ES-I3 (cell line): ENCODE measurements at regions not wholly inside any gene's neighbourhood (a gene's known extent, or its start where the extent isn't known, plus 50 kb on each side); places are given as distances from the start of the nearest gene placed in this dataset.

Experiments used
- H3K36me3 ChIP-seq: 2 replicates; pipeline ENCODE4 v1.6.1; 2013; ENCODE audit warnings: mild to moderate bottlenecking, low read length, control low read depth, moderate library complexity; ENCODE audit not compliant: insufficient read depth
- H3K4me1 ChIP-seq: 2 replicates; pipeline ENCODE4 v1.6.1; 2013; ENCODE audit warnings: mild to moderate bottlenecking, control low read depth, low read length; ENCODE audit not compliant: insufficient read depth
- H3K9ac ChIP-seq: 2 replicates; pipeline ENCODE4 v1.6.1; 2013; ENCODE audit warnings: low read depth, mild to moderate bottlenecking, low read length, moderate library complexity
- H3K9me3 ChIP-seq: 2 replicates; pipeline ENCODE4 v1.6.1; 2013; ENCODE audit warnings: mild to moderate bottlenecking, low read length, moderate library complexity; ENCODE audit not compliant: control insufficient read depth, insufficient read depth

DNA sequence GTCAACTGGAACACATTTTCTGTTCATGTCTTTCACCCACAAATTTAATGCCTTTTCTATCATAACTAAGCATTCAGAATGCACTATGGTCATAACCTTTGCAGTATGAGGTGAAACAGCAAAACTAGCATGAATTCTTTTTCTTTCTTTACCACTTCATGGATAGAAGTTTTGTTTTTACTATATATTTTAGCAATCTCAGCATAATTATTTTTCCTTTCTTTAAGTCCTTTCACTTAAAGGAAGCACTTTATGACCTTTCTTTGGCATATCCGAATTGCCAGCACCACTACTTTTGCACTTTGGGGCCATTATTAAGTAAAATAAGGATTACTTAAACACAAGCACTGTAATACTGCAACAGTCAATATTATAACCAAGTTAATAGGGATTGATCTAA, 115.1 kb upstream of the DKK2 start:
- Histone ChIP-seq H3K36me3 (no peaks in the 10 kb centered on the region), H3K9ac (no peak overlapping the region), H3K9me3 (no peaks in the 10 kb centered on the region), H3K4me1 (no peaks in the 10 kb centered on the region)

DNA sequence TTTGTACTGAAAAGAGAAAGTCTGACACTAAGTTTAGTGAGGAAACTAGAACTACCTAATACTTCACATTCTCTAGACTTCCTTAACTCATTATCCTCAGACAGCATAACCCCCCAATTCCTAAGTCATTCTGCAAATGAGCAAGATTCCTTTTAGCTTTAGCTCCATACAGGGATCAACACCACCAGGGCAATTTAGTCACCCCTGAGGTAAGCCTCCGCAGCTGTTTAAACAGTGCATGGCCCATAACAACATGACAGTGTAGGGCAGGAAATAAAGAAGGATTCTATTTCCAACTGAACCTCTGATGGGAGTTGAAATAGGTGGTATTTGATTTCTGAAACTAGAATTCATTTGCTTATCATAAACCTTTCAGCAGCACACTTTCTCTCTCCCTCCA, 112.8 kb upstream of the DKK2 start:
- H3K9me3 ChIP-seq = no peaks in the 10 kb centered on the region
- no peaks in the 10 kb centered on the region for H3K36me3 ChIP-seq
- H3K9ac ChIP-seq = no peak overlapping the region
- H3K4me1 ChIP-seq = no peaks in the 10 kb centered on the region

DNA sequence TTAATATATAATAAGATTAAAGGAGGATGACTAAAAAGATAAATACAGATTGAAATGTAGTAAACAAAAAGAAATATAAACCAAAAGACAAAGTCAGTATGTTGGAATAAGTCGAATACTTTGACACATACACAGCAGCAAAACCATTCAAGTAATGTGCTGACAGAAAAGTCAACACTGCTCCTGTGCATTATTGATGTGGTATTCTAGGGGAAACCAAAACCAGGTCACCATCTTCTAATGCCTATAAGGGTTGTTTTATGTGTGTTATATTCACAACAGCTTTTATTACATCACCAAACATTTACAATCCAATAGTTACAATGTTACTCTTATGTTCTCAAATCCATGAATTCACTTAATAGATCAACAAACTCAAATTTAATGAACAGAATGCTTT, 111.8 kb upstream of the DKK2 start:
- H3K4me1 ChIP-seq = no peaks in the 10 kb centered on the region

DNA sequence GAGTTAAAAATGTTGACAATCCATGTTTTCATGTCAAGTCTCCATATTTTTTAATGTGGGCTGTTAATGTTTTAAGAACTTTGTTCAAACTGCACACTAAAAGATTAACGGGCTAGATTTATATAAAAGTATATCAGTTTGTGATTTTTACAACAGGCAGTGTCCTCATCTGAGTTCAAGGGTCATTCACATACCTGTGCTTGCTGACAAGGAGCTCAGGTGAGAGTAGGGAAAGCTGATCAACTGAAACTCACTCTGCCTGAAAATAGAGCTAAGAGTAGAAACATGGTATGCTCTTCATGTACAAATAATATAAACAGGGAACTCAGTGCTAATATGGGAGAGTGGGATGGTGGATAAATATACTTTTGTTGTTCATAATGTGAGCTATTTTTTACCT, 102.3 kb upstream of the DKK2 start:
- Histone ChIP-seq H3K4me1 (no peaks in the 10 kb centered on the region), H3K9ac (no peak overlapping the region)

More for the DNA sequence above, 111.8 kb upstream of the DKK2 start:
- Histone ChIP-seq H3K9me3 (no peaks in the 10 kb centered on the region), H3K9ac (no peak overlapping the region), H3K36me3 (no peaks in the 10 kb centered on the region)

DNA sequence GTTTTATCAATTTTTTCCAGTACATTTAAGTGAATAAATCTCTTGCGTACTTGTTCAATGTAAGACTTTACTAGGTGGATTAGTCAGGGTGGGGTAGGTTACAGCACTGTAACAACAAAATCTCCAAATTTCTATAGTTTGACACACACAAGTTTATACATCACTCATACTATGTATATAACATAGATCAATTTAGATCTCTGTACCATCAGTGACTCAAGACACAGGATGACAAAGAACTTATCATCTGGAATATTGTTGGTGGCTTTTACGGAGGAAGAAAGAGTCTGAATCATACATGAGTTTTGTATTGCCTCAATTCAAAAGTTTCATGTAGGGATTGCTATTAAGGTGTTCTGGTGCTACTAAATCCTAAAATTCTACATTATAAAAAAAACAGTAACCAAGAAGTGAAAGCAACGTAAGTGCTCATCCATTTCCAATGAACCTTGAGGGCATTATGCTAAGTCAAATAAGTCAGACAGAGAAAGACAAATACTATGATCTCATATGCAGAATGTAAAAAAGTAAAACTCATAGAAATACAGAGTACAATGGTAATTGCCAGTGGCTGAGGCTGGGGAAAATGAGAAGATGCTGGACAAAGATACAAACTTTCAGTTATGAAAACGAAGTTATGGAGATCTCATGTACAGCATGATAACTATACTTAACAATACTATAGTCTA, 98.0 kb upstream of the DKK2 start:
- Histone ChIP-seq H3K4me1 (peaks cover 10% of the 10 kb centered on the region), H3K36me3 (no peaks in the 10 kb centered on the region), H3K9me3 (no peaks in the 10 kb centered on the region), H3K9ac (no peak overlapping the region)

More for the DNA sequence above, 102.3 kb upstream of the DKK2 start:
- Histone ChIP-seq H3K36me3 (no peaks in the 10 kb centered on the region), H3K9me3 (no peaks in the 10 kb centered on the region)

DNA sequence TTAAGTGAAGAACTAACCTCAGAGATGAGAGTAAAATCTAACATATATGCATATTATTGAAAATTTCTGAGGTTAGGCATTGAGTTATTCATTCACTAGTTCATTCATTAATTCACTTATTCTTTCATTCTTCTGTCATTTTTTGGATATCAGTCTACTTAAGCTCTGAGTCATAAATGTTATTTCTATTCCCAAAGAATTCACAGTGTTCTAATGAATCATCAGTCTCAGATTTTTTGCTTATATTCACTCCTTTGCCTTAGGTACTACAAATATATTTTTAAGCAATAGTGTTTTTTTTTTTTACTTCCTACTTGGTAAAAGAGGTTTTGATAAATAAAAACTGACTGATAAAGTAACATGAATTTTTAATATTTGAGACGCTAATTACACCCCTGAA, 95.2 kb upstream of the DKK2 start:
- H3K9me3 ChIP-seq = no peaks in the 10 kb centered on the region
- H3K36me3 ChIP-seq = no peaks in the 10 kb centered on the region
- peaks cover 10% of the 10 kb centered on the region for H3K4me1 ChIP-seq
- H3K9ac ChIP-seq = no peak overlapping the region

DNA sequence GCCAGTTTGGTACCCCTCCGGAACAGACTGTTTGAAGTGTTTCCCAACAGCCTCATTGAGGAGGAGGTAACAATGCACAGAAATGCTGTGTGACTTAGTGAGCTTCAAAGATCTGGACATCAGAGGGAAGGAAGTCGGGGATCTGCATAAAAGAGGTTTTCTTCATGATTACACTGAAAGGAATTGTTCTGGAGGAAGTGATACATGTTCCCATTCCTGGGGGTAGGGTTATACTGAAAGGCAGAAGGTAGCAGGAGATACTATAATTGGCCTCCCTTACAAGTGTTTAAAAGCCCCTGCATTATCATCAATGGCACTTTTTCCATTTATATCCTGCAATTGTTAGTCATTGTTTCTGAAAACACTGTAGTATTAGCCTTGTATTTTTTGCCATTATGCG, 94.0 kb upstream of the DKK2 start:
- H3K36me3 ChIP-seq = no peaks in the 10 kb centered on the region
- H3K9ac ChIP-seq = no peak overlapping the region
- no peaks in the 10 kb centered on the region for H3K9me3 ChIP-seq
- H3K4me1 ChIP-seq = peaks cover 10% of the 10 kb centered on the region

DNA sequence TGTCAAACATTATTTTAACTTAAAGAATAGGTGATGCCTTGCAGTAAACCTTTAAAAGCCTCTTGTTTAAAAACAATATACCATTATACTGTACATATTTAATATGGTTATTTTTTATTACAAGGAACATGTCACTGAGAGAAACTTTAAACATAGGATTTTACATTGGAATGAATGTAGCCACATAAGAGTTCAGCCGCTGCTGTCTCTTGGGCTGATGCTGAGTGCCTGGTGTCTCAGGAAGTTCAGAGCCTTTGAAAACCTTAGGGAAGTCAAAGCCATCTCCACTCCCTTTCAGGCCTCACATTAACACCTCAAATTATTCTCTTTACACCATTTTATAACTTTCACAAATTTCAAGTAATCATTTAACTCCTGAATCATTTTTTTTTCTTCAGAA, 93.5 kb upstream of the DKK2 start:
- no peaks in the 10 kb centered on the region for H3K36me3 ChIP-seq
- H3K4me1 ChIP-seq = peaks cover 10% of the 10 kb centered on the region
- no peak overlapping the region for H3K9ac ChIP-seq
- no peaks in the 10 kb centered on the region for H3K9me3 ChIP-seq

DNA sequence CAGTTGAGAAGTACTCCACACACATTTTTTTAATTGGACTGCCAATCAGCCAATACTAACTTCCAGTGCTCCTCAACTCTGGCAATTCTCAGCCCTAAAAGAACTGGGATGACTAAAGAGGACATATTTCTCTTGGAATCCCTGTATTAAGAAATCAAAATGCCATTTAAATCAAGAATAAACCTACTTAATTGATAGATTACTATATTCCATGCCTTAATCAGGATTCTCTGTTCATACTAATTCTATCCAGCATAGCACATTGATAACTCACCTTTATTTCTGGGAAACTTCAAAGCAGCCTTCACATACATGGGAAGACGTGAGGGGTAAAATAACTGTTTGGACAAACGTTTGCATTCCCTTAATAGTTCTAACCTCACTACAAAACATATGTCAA, 93.0 kb upstream of the DKK2 start:
- Histone ChIP-seq H3K36me3 (no peaks in the 10 kb centered on the region), H3K9me3 (no peaks in the 10 kb centered on the region), H3K4me1 (peaks cover 10% of the 10 kb centered on the region), H3K9ac (no peak overlapping the region)

DNA sequence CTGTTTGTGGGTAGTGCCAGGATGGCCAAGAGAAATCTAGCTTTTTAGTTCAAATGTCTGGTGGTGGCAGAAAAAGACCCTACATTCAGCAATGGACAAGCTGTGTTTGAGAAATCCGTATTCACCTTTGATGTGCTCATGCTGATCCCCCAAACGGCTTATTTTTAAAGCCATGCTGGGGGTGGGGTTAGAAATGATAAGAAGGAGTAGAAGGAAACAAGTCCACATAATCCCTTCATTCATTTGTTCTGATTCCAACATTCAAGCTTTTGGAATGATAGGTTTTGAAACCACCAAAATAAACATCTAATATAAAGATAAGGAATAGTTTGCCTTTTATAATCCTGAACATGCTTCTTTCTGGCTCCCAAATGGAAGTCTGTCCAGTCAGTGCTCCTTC, 92.0 kb upstream of the DKK2 start:
- Histone ChIP-seq H3K9me3 (no peaks in the 10 kb centered on the region), H3K36me3 (no peaks in the 10 kb centered on the region), H3K9ac (no peak overlapping the region), H3K4me1 (peaks cover 10% of the 10 kb centered on the region)

DNA sequence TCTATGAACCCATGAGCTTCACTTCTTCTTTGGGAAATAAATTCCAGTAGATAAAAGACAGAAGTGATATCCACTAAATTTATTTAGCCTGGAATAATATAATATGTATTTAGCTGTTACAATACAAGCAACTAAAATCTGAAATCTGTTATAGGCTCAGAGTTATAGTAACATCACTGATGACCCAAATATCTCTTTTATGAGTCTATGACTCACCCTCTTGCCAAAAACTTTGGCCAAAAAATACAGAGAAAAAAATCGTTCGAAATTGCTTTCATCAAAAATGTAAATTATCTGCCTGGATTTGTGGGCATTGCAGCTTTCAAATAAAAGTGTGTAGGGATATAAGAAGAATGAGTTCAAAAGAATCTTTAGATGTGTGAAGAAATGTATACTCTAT, 89.4 kb upstream of the DKK2 start:
- H3K36me3 ChIP-seq = no peaks in the 10 kb centered on the region
- H3K4me1 ChIP-seq = peaks cover 14% of the 10 kb centered on the region
- H3K9ac ChIP-seq = no peak overlapping the region
- no peaks in the 10 kb centered on the region for H3K9me3 ChIP-seq

DNA sequence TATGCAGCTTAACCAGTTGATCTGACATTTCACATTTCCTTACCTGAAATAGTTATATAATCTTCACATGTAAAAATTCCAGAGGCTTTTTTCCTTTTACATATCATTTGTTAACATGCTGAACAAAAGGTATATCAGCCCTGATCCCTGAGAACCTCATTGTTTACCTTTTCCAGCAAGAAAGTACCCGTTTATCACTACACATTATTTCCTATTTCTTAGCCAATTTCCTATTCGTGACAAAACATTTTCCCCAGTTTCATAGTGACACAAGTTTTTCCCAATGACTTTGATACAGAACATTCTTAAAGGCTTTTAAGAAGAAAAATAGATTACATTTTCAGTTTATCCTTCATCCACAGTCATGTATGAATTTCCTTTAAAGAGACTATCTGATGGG, 86.6 kb upstream of the DKK2 start:
- Histone ChIP-seq H3K9me3 (no peaks in the 10 kb centered on the region), H3K4me1 (peaks cover 10% of the 10 kb centered on the region), H3K9ac (no peak overlapping the region), H3K36me3 (no peaks in the 10 kb centered on the region)

DNA sequence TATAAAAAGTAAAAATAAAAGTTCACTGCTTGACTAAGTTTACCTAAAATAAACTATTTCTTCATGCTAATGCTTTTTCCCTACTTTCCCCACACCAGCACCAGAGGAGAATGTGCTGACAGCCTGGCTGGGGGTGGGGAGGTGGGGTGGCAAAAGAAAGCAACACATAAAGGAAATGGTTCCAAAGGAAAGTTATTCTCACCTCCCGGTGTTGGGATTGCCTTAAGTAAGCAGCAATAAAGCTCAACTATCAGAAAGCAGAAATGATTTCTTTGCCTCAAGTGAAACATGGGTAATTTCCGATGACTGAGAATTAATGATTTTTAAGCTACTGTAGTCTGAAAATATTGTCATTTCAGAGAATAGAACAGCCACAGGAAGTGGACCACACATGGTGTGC, 84.5 kb upstream of the DKK2 start:
- H3K36me3 ChIP-seq = no peaks in the 10 kb centered on the region
- peaks cover 10% of the 10 kb centered on the region for H3K4me1 ChIP-seq
- no peaks in the 10 kb centered on the region; the same call in 1 of the 2 replicates for H3K9me3 ChIP-seq
- no peak overlapping the region for H3K9ac ChIP-seq

DNA sequence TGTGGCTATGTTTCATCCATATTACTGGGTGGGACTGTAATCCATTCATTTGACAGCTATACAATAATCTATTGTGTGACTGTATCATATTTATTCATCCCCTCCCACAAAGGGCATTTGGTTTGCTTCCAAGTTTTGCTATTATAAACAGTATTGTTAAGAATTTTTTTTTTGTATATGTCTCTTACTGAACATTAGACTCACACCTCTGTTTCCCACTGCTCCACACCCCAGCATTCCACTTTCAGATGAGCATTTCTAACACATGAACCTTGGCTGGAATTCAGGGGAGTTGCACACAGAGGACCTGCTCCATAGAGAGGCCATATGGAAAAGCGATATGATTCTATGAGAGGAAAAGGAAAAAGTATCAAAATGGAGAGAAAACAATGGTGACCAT, 81.6 kb upstream of the DKK2 start:
- H3K9me3 ChIP-seq = no peaks in the 10 kb centered on the region; the same call in 1 of the 2 replicates
- H3K4me1 ChIP-seq = peaks cover 10% of the 10 kb centered on the region
- H3K36me3 ChIP-seq = no peaks in the 10 kb centered on the region
- H3K9ac ChIP-seq = no peak overlapping the region

DNA sequence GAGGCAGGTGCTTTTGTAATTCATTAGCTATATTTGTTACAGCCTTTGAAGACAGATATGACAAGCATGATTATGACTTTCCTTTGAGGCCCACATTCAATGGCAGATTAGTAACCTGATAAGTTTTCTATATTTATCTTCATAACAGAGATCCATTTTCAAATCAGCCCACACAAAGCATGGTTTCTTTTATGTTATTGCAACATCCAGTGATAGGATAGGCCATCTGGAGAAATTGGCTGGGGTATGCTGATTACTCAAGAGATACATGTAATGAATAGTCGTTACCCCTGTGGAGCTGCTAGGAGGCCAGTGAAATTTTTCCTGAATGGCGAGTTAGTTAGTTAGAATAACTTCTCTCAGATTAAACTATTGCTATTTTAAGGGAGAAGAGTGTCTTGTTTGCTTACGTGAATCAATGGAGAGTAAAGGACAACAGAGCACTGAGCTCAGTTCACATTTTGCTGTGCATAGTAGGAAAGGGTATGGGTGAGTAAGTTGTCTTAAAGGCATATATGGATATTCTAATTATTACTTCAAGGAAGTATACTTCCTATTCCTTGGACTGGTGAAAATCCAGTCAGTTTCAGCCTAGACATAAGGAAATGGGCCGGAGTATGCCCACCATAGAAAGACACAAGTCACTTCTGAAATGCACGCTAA, 79.2 kb upstream of the DKK2 start:
- no peaks in the 10 kb centered on the region for H3K36me3 ChIP-seq
- no peaks in the 10 kb centered on the region; the same call in 1 of the 2 replicates for H3K9me3 ChIP-seq
- no peak overlapping the region for H3K9ac ChIP-seq
- H3K4me1 ChIP-seq = peaks cover 3% of the 10 kb centered on the region
